H9 (cell line): ENCODE measurements at regions not wholly inside any gene's neighbourhood (a gene's known extent, or its start where the extent isn't known, plus 50 kb on each side); places are given as distances from the start of the nearest gene placed in this dataset.

Experiments
- DNase-seq: peaks from one replicate; pipeline ENCODE4 v3.0.0-alpha.2; 2017
- H2AFZ ChIP-seq: one replicate; pipeline ENCODE4 v1.6.1; 2013; ENCODE audit warnings: mild to moderate bottlenecking, low read length, control low read depth, moderate library complexity
- H2AK5ac ChIP-seq: 2 replicates; pipeline ENCODE4 v1.6.1; 2013; ENCODE audit warnings: low read length, control low read depth, mixed read lengths; ENCODE audit not compliant: insufficient read length
- H2BK120ac ChIP-seq: one replicate; pipeline ENCODE4 v1.6.1; 2013; ENCODE audit warnings: low read depth, mild to moderate bottlenecking, low read length, control low read depth, inconsistent platforms; ENCODE audit not compliant: poor library complexity, severe bottlenecking
- H2BK12ac ChIP-seq: 2 replicates; pipeline ENCODE4 v1.6.1; 2013; ENCODE audit warnings: low read length, control low read depth, mixed read lengths, low read depth; ENCODE audit not compliant: insufficient read length
- H2BK15ac ChIP-seq: 2 replicates; pipeline ENCODE4 v1.6.1; 2013; ENCODE audit warnings: low read depth, low read length, control low read depth
- H2BK20ac ChIP-seq: one replicate; pipeline ENCODE4 v1.6.1; 2013; ENCODE audit warnings: low read depth, mild to moderate bottlenecking, low read length, control low read depth, inconsistent platforms; ENCODE audit not compliant: poor library complexity, severe bottlenecking
- H2BK5ac ChIP-seq: 2 replicates; pipeline ENCODE4 v1.6.1; 2013; ENCODE audit warnings: low read length, control low read depth, mixed read lengths; ENCODE audit not compliant: insufficient read length
- H3K14ac ChIP-seq: 2 replicates; pipeline ENCODE4 v1.6.1; 2013; ENCODE audit warnings: low read length, control low read depth; ENCODE audit not compliant: insufficient read depth
- H3K18ac ChIP-seq: 2 replicates; pipeline ENCODE4 v1.6.1; 2013; ENCODE audit warnings: low read depth, mild to moderate bottlenecking, mixed read lengths, low read length, control low read depth; ENCODE audit not compliant: insufficient read length
- H3K23ac ChIP-seq: 2 replicates; pipeline ENCODE4 v1.6.1; 2013; ENCODE audit warnings: low read length, control low read depth, mixed read lengths, low read depth; ENCODE audit not compliant: insufficient read length
- H3K23me2 ChIP-seq: 2 replicates; pipeline ENCODE4 v1.6.1; 2013; ENCODE audit warnings: low read depth, mild to moderate bottlenecking, mixed read lengths, low read length, control low read depth; ENCODE audit not compliant: insufficient read length, poor library complexity, severe bottlenecking
- H3K27ac ChIP-seq: 2 replicates; pipeline ENCODE4 v1.5.1; 2013; ENCODE audit warnings: low read length, control low read depth, mixed read lengths, low read depth; ENCODE audit not compliant: insufficient read length
- H3K27me3 ChIP-seq: 2 replicates; pipeline ENCODE4 v1.6.1; 2013; ENCODE audit warnings: low read length, control low read depth, inconsistent platforms; ENCODE audit not compliant: insufficient read depth
- H3K4ac ChIP-seq: 2 replicates; pipeline ENCODE4 v1.6.1; 2013; ENCODE audit warnings: low read depth, mild to moderate bottlenecking, control low read depth, inconsistent platforms, low read length, moderate library complexity
- H3K4me1 ChIP-seq: 2 replicates; pipeline ENCODE4 v1.6.1; 2013; ENCODE audit warnings: low read length, control low read depth, inconsistent platforms; ENCODE audit not compliant: insufficient read depth
- H3K4me2 ChIP-seq: 2 replicates; pipeline ENCODE4 v1.6.1; 2013; ENCODE audit warnings: low read length, control low read depth, mixed read lengths; ENCODE audit not compliant: insufficient read length, insufficient read depth
- H3K56ac ChIP-seq: 2 replicates; pipeline ENCODE4 v1.6.1; 2013; ENCODE audit warnings: low read depth, mild to moderate bottlenecking, mixed read lengths, low read length, control low read depth; ENCODE audit not compliant: insufficient read length
- H3K79me1 ChIP-seq: 2 replicates; pipeline ENCODE4 v1.6.1; 2013; ENCODE audit warnings: low read depth, mild to moderate bottlenecking, moderate library complexity, low read length, control low read depth, inconsistent platforms; ENCODE audit not compliant: insufficient read depth, poor library complexity, severe bottlenecking
- H3K79me2 ChIP-seq: 2 replicates; pipeline ENCODE4 v1.6.1; 2013; ENCODE audit warnings: low read length, control low read depth, inconsistent platforms; ENCODE audit not compliant: insufficient read depth
- H3K9ac ChIP-seq: 2 replicates; pipeline ENCODE4 v1.6.1; 2013; ENCODE audit warnings: low read length, control low read depth, mixed read lengths; ENCODE audit not compliant: insufficient read length; ENCODE audit errors: extremely low read depth
- H3K9me3 ChIP-seq: one replicate; pipeline ENCODE4 v1.6.1; 2013; ENCODE audit warnings: low read depth, low read length, inconsistent platforms; ENCODE audit not compliant: control insufficient read depth
- H3T11ph ChIP-seq: one replicate; pipeline ENCODE4 v1.6.1; 2013; ENCODE audit warnings: mild to moderate bottlenecking, low read length, control low read depth, inconsistent platforms
- H4K20me1 ChIP-seq: one replicate; pipeline ENCODE4 v1.6.1; 2013; ENCODE audit not compliant: control insufficient read depth, insufficient read length, insufficient read depth
- H4K5ac ChIP-seq: 2 replicates; pipeline ENCODE4 v1.6.1; 2013; ENCODE audit warnings: low read depth, mild to moderate bottlenecking, mixed read lengths, low read length, control low read depth; ENCODE audit not compliant: insufficient read length
- H4K8ac ChIP-seq: replicated peaks from 2 replicates; pipeline ENCODE4 v1.6.1; 2013; ENCODE audit warnings: low read length, control low read depth, mixed read lengths, low read depth; ENCODE audit not compliant: insufficient read length
- H4K91ac ChIP-seq: 2 replicates; pipeline ENCODE4 v1.6.1; 2013; ENCODE audit warnings: low read depth, mild to moderate bottlenecking, moderate library complexity, mixed read lengths, low read length, control low read depth; ENCODE audit not compliant: insufficient read length
- H3K27ac Mint-ChIP-seq, 3 experiments: 2 replicates in 2 of 3; 3 replicates in 1 of 3; pipeline ENCODE4 v1.8.0; 2020 to 2021; ENCODE audit warnings: mixed read lengths in 3 of 3, mild to moderate bottlenecking in 1 of 3, moderate library complexity in 1 of 3
- H3K27me3 Mint-ChIP-seq: 2 replicates; pipeline ENCODE4 v1.8.0; 2021; ENCODE audit warnings: low read depth, mild to moderate bottlenecking, moderate library complexity, mixed read lengths
- H3K36me3 Mint-ChIP-seq, 3 experiments: 2 replicates in 2 of 3; 3 replicates in 1 of 3; pipeline ENCODE4 v1.8.0; 2020 to 2021; ENCODE audit warnings: low read depth in 3 of 3, mixed read lengths in 3 of 3; ENCODE audit not compliant: insufficient read depth in 1 of 3
- H3K4me1 Mint-ChIP-seq, 2 experiments: 2 replicates each; pipeline ENCODE4 v1.8.0; 2020; ENCODE audit warnings: mixed read lengths in 2 of 2
- H3K4me3 Mint-ChIP-seq, 2 experiments: 2 replicates in 1 of 2; 3 replicates in 1 of 2; pipeline ENCODE4 v1.8.0; 2020 to 2021; ENCODE audit warnings: mild to moderate bottlenecking in 2 of 2, mixed read lengths in 2 of 2, moderate library complexity in 1 of 2
- H3K9me3 Mint-ChIP-seq, 2 experiments: 2 replicates in 1 of 2; 3 replicates in 1 of 2; pipeline ENCODE4 v1.8.0; 2020; ENCODE audit warnings: mild to moderate bottlenecking in 2 of 2, mixed read lengths in 2 of 2, moderate library complexity in 1 of 2
- TF ChIP-seq, protein P1 (sequence below): fragments of 200-600 bp; sonication (generic); conservative IDR thresholded peaks from 3 replicates; pipeline ENCODE4 v1.8.0; 2021; ENCODE audit warnings: antibody characterized with exemption, mild to moderate bottlenecking

DNA sequence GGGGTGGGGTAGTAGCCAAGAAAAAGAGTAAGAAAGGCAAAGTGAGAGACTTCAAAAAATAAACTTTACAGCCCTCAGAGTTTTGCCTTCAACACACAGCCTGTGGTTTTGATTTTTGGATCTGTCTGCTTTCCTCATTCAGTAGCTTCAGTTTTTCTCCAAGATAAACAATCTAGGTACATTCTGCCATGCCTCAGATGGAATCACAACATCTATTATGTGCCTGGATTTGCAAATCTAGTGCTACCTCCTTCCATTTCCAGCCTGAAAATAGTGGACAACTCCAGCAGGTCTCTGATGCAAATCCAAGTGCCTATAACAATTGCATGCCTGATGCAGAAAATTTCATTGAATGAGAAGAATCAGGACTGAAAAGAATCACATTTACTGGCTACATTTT lies 206.6 kb upstream of the GUCY1A2 start:
- no peaks in the 10 kb centered on the region for H3K79me1 ChIP-seq
- no peaks in the 10 kb centered on the region for H3K9me3 ChIP-seq
- no peak overlapping the region for H3K14ac ChIP-seq
- no peaks in the 10 kb centered on the region; a peak in 2 of 5 replicates for H3K9me3 Mint-ChIP-seq
- H3K4me3 Mint-ChIP-seq = no peak overlapping the region
- H4K5ac ChIP-seq = no peak overlapping the region
- TF ChIP-seq, protein P1, sequence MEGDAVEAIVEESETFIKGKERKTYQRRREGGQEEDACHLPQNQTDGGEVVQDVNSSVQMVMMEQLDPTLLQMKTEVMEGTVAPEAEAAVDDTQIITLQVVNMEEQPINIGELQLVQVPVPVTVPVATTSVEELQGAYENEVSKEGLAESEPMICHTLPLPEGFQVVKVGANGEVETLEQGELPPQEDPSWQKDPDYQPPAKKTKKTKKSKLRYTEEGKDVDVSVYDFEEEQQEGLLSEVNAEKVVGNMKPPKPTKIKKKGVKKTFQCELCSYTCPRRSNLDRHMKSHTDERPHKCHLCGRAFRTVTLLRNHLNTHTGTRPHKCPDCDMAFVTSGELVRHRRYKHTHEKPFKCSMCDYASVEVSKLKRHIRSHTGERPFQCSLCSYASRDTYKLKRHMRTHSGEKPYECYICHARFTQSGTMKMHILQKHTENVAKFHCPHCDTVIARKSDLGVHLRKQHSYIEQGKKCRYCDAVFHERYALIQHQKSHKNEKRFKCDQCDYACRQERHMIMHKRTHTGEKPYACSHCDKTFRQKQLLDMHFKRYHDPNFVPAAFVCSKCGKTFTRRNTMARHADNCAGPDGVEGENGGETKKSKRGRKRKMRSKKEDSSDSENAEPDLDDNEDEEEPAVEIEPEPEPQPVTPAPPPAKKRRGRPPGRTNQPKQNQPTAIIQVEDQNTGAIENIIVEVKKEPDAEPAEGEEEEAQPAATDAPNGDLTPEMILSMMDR = no peak
- no peaks in the 10 kb centered on the region for H3K36me3 Mint-ChIP-seq
- no peak overlapping the region for H3K27ac ChIP-seq
- no peak overlapping the region for H3K4me2 ChIP-seq
- no peak overlapping the region for H2AK5ac ChIP-seq
- no peak overlapping the region for H3K23ac ChIP-seq
- no peaks in the 10 kb centered on the region for H3K4me1 ChIP-seq
- H2BK120ac ChIP-seq = no peak overlapping the region
- H2AFZ ChIP-seq = no peak overlapping the region
- no peak overlapping the region for H4K91ac ChIP-seq
- H3K4ac ChIP-seq = no peak overlapping the region
- no peak overlapping the region for H2BK20ac ChIP-seq
- H3K27me3 Mint-ChIP-seq = no peaks in the 10 kb centered on the region
- no peaks in the 10 kb centered on the region for H4K20me1 ChIP-seq
- peaks cover 0 to 6% of the 10 kb centered on the region in 2 experiments; a peak in 1 of 4 replicates for H3K4me1 Mint-ChIP-seq
- H3K27me3 ChIP-seq = no peaks in the 10 kb centered on the region
- no peak overlapping the region for H3K27ac Mint-ChIP-seq
- H3T11ph ChIP-seq = no peak overlapping the region
- H2BK12ac ChIP-seq = no peak overlapping the region
- no peak overlapping the region for H3K18ac ChIP-seq
- no peak overlapping the region for H3K9ac ChIP-seq
- H4K8ac ChIP-seq = no peak overlapping the region
- no peaks in the 10 kb centered on the region for H3K79me2 ChIP-seq
- DNase-seq = no peak
- H3K56ac ChIP-seq = no peak overlapping the region
- H3K23me2 ChIP-seq = no peaks in the 10 kb centered on the region
- no peak overlapping the region for H2BK5ac ChIP-seq
- H2BK15ac ChIP-seq = no peak overlapping the region
